ENCODE measurements at regions not wholly inside any gene's neighbourhood (a gene's known extent, or its start where the extent isn't known, plus 50 kb on each side); places are given as distances from the start of the nearest gene placed in this dataset.

GRCh38 chr12:131249246-131250027, 295.7 kb downstream of the ADGRD1 start:
- no peaks in the 10 kb centered on the region for H3K27me3 ChIP-seq (ENCODE audit: insufficient read depth, poor library complexity, severe bottlenecking)
- no peak for DNase-seq (ENCODE audit: low read depth in 1 of 2, low spot score in 1 of 2)
- no peak overlapping the region for H3K4me3 ChIP-seq (replicated peaks; ENCODE audit: insufficient read depth, low read length)
- no peak for TF ChIP-seq CTCF (IDR thresholded peaks at IDR 0.05; ENCODE audit: insufficient read depth, low read length)
- TF ChIP-seq POLR2AphosphoS5 (IDR thresholded peaks at IDR 0.05; ENCODE audit: low read depth): no peak
- no peak for TF ChIP-seq GABPA (IDR thresholded peaks at IDR 0.05; ENCODE audit: low read depth)
- TF ChIP-seq REST (IDR thresholded peaks at IDR 0.05; ENCODE audit: insufficient replicate concordance, low read depth): no peak
- no peak for TF ChIP-seq SPI1 (IDR thresholded peaks at IDR 0.05; ENCODE audit: borderline replicate concordance, low read depth)
- H3K27ac ChIP-seq (replicated peaks): no peak overlapping the region

DNA sequence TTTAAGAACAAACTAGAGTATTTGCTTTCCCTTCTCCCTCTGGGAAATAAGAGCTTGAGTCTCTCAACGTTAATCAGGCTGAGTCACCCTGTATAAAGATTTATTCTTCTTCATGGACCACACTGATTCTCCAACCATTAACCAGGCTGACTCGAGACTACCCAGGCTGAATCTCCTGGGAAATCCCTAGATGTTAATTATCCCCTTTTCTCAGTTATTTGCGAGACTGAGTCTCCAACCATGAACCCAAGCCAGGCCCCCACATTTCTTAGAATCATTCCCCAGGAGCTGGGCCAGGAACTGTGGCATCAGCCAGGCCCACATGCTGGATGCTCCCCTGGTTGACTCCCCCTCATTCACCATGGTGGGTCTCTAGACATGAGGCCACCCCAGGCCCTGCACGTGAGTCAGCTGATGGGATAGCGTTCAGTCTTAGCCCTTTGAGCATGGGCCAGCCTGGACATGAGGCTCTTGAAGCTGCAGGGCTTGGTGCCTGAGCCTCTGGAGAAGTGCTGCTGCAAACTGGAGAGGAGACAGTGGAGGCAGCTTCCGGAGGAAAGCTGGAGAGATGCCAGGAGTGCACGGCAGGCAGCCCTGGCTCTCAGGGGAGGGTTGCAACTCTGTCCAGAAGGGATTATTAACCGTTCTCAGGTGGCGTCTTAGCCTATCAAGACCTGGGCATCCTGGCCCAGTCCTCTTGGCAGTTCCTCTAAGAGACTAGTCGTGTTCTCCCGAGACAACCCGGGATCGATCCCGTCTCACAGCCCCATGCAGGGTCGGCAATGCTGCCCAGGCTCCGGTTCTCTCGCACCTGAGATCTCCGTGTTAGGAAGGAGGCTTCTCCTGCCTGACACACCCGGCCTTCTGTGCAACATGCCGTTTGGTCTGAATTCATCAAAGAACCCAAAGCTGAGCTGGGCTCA, 296.6 kb downstream of the ADGRD1 start:
- Histone ChIP-seq H3K27ac (replicated peaks) (no peak overlapping the region), H3K27me3 (ENCODE audit: insufficient read depth, poor library complexity, severe bottlenecking) (no peaks in the 10 kb centered on the region), H3K4me3 (replicated peaks; ENCODE audit: insufficient read depth, low read length) (no peak overlapping the region)
- TF ChIP-seq GABPA (IDR thresholded peaks at IDR 0.05; ENCODE audit: low read depth): no peak
- TF ChIP-seq CTCF (IDR thresholded peaks at IDR 0.05; ENCODE audit: insufficient read depth, low read length): no peak
- no peak for TF ChIP-seq REST (IDR thresholded peaks at IDR 0.05; ENCODE audit: insufficient replicate concordance, low read depth)
- TF ChIP-seq POLR2AphosphoS5 (IDR thresholded peaks at IDR 0.05; ENCODE audit: low read depth): no peak
- no peak for DNase-seq (ENCODE audit: low read depth in 1 of 2, low spot score in 1 of 2)

GRCh38 chr12:131250951-131251315, 297.2 kb downstream of the ADGRD1 start:
- Histone ChIP-seq H3K27ac (replicated peaks) (no peak overlapping the region), H3K4me3 (replicated peaks; ENCODE audit: insufficient read depth, low read length) (no peak overlapping the region), H3K27me3 (ENCODE audit: insufficient read depth, poor library complexity, severe bottlenecking) (no peaks in the 10 kb centered on the region)
- DNase-seq (ENCODE audit: low read depth in 1 of 2, low spot score in 1 of 2): no peak
- no peak for TF ChIP-seq POLR2AphosphoS5 (IDR thresholded peaks at IDR 0.05; ENCODE audit: low read depth)
- TF ChIP-seq SPI1 (IDR thresholded peaks at IDR 0.05; ENCODE audit: borderline replicate concordance, low read depth): no peak
- no peak for TF ChIP-seq GABPA (IDR thresholded peaks at IDR 0.05; ENCODE audit: low read depth)
- TF ChIP-seq REST (IDR thresholded peaks at IDR 0.05; ENCODE audit: insufficient replicate concordance, low read depth): no peak
- no peak for TF ChIP-seq CTCF (IDR thresholded peaks at IDR 0.05; ENCODE audit: insufficient read depth, low read length)
